ENCODE measurements at regions not wholly inside any gene's neighbourhood (a gene's known extent, or its start where the extent isn't known, plus 50 kb on each side); places are given as distances from the start of the nearest gene placed in this dataset.

GRCh38 chr10:130363051-130363450 lies 226.9 kb downstream of the GLRX3 start:
- BruUV-seq (replicated peaks), result no TSS peak
- TF ChIP-seq, protein P1, sequence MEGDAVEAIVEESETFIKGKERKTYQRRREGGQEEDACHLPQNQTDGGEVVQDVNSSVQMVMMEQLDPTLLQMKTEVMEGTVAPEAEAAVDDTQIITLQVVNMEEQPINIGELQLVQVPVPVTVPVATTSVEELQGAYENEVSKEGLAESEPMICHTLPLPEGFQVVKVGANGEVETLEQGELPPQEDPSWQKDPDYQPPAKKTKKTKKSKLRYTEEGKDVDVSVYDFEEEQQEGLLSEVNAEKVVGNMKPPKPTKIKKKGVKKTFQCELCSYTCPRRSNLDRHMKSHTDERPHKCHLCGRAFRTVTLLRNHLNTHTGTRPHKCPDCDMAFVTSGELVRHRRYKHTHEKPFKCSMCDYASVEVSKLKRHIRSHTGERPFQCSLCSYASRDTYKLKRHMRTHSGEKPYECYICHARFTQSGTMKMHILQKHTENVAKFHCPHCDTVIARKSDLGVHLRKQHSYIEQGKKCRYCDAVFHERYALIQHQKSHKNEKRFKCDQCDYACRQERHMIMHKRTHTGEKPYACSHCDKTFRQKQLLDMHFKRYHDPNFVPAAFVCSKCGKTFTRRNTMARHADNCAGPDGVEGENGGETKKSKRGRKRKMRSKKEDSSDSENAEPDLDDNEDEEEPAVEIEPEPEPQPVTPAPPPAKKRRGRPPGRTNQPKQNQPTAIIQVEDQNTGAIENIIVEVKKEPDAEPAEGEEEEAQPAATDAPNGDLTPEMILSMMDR (conservative IDR thresholded peaks at IDR 0.05; ENCODE audit: low read depth, low read length), result no peak
- TF ChIP-seq EZH2 (IDR thresholded peaks at IDR 0.05; ENCODE audit: borderline replicate concordance, low read depth, low read length, poor library complexity, severe bottlenecking), result no peak
- DNase-seq (ENCODE audit: low spot score), result no peak
- Histone ChIP-seq H3K27ac (ENCODE audit: low read depth, low read length, poor library complexity, severe bottlenecking) (no peak overlapping the region), H3K36me3 (ENCODE audit: insufficient read depth, low read length, poor library complexity, severe bottlenecking) (no peaks in the 10 kb centered on the region), H3K27me3 (replicated peaks; ENCODE audit: insufficient read depth, low read depth, low read length, poor library complexity) (no peaks in the 10 kb centered on the region), H3K9me3 (ENCODE audit: low read depth, low read length, poor library complexity, severe bottlenecking) (no peaks in the 10 kb centered on the region), H3K4me1 (ENCODE audit: insufficient read depth, low read length, poor library complexity, severe bottlenecking) (no peaks in the 10 kb centered on the region), H3K4me3 (ENCODE audit: low read depth, low read length, poor library complexity, severe bottlenecking) (no peak overlapping the region)
- intact Hi-C loops (cut with micrococcal nuclease; ENCODE audit: unreplicated experiment), result no loop called here
- POLR2A ChIA-PET (ENCODE audit: low non-redundant PET), result no interaction called here
- CTCF ChIA-PET, result no interaction called here

DNA sequence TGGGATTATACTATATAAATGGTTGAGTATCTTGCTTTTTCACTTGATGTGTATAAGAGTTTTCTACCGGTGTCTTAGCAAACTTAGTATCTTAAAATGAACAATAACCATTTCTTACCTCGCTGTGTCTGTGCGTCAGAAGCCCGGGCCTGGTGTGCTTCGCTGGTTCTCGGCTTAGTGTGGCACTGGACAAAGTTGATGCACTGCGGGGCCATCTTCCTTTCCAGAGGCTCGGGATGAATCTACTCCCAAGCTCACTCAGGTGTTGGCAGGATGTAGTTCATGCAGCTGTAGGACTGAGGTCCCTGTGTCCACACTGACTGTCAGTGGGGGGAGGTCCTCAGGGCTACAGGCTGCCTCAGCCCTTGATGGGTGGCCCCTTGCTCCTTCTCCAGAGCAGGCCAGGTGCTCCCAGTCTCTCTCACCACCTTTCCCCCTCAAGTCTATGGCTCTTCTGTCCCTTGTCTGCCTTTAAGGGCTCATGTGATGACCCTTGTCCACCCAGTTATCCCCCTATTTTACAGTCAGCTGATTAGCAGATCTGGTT lies 227.8 kb downstream of the GLRX3 start:
- no peak for DNase-seq (ENCODE audit: low spot score)
- BruUV-seq (replicated peaks), result no TSS peak
- ChIA-PET CTCF (no interaction called here), POLR2A (ENCODE audit: low non-redundant PET) (no interaction called here)
- TF ChIP-seq, protein P1 (conservative IDR thresholded peaks at IDR 0.05; ENCODE audit: low read depth, low read length), result no peak
- no peak for TF ChIP-seq EZH2 (IDR thresholded peaks at IDR 0.05; ENCODE audit: borderline replicate concordance, low read depth, low read length, poor library complexity, severe bottlenecking)
- Histone ChIP-seq H3K36me3 (ENCODE audit: insufficient read depth, low read length, poor library complexity, severe bottlenecking) (no peaks in the 10 kb centered on the region), H3K4me3 (ENCODE audit: low read depth, low read length, poor library complexity, severe bottlenecking) (no peak overlapping the region), H3K4me1 (ENCODE audit: insufficient read depth, low read length, poor library complexity, severe bottlenecking) (no peaks in the 10 kb centered on the region), H3K27ac (ENCODE audit: low read depth, low read length, poor library complexity, severe bottlenecking) (no peak overlapping the region), H3K27me3 (replicated peaks; ENCODE audit: insufficient read depth, low read depth, low read length, poor library complexity) (no peaks in the 10 kb centered on the region), H3K9me3 (ENCODE audit: low read depth, low read length, poor library complexity, severe bottlenecking) (no peaks in the 10 kb centered on the region)
- intact Hi-C loops (cut with micrococcal nuclease; ENCODE audit: unreplicated experiment), result no loop called here

GRCh38 chr10:130364631-130365411 lies 228.6 kb downstream of the GLRX3 start:
- DNase-seq (ENCODE audit: low spot score), result no peak
- Histone ChIP-seq H3K4me1 (ENCODE audit: insufficient read depth, low read length, poor library complexity, severe bottlenecking) (no peaks in the 10 kb centered on the region), H3K27ac (ENCODE audit: low read depth, low read length, poor library complexity, severe bottlenecking) (no peak overlapping the region), H3K36me3 (ENCODE audit: insufficient read depth, low read length, poor library complexity, severe bottlenecking) (no peaks in the 10 kb centered on the region), H3K9me3 (ENCODE audit: low read depth, low read length, poor library complexity, severe bottlenecking) (no peaks in the 10 kb centered on the region), H3K4me3 (ENCODE audit: low read depth, low read length, poor library complexity, severe bottlenecking) (no peak overlapping the region), H3K27me3 (replicated peaks; ENCODE audit: insufficient read depth, low read depth, low read length, poor library complexity) (no peaks in the 10 kb centered on the region)
- TF ChIP-seq, protein P1 (conservative IDR thresholded peaks at IDR 0.05; ENCODE audit: low read depth, low read length), result no peak
- TF ChIP-seq EZH2 (IDR thresholded peaks at IDR 0.05; ENCODE audit: borderline replicate concordance, low read depth, low read length, poor library complexity, severe bottlenecking), result no peak
- ChIA-PET CTCF (no interaction called here), POLR2A (ENCODE audit: low non-redundant PET) (no interaction called here)
- no TSS peak for BruUV-seq (replicated peaks)
- intact Hi-C loops (cut with micrococcal nuclease; ENCODE audit: unreplicated experiment), result no loop called here

Data from A673 (cell line).